Endodermal cell (in vitro differentiated cells): ENCODE measurements at regions not wholly inside any gene's neighbourhood (a gene's known extent, or its start where the extent isn't known, plus 50 kb on each side); places are given as distances from the start of the nearest gene placed in this dataset.
"Not testable (repeated sequence)": the region's sequence is repeated elsewhere in the genome, so short reads cannot be mapped to it uniquely, and the experiment has no call there.

Source experiments
- DNase-seq: peaks from one replicate; pipeline ENCODE4 v3.0.0-alpha.2; 2017
- H3K27ac ChIP-seq: 2 replicates; pipeline ENCODE4 v1.5.1; 2013; ENCODE audit warnings: mild to moderate bottlenecking, low read depth, low read length, moderate library complexity
- H3K27me3 ChIP-seq: 2 replicates; pipeline ENCODE4 v1.6.1; 2013; ENCODE audit warnings: mild to moderate bottlenecking, low read length, moderate library complexity; ENCODE audit not compliant: insufficient read depth, control insufficient read depth, poor library complexity, severe bottlenecking
- H3K36me3 ChIP-seq: 2 replicates; pipeline ENCODE4 v1.7.0; 2013; ENCODE audit warnings: mild to moderate bottlenecking, low read length, moderate library complexity; ENCODE audit not compliant: control insufficient read depth, insufficient read depth
- H3K4me1 ChIP-seq: one replicate; pipeline ENCODE4 v1.7.0; 2013; ENCODE audit warnings: low read length; ENCODE audit not compliant: control insufficient read depth, insufficient read depth
- H3K4me3 ChIP-seq: 2 replicates; pipeline ENCODE4 v1.5.1; 2013; ENCODE audit warnings: mild to moderate bottlenecking, low read length, moderate library complexity
- H3K9ac ChIP-seq: 2 replicates; pipeline ENCODE4 v1.6.1; 2013; ENCODE audit warnings: mild to moderate bottlenecking, low read length, moderate library complexity; ENCODE audit not compliant: poor library complexity, severe bottlenecking; ENCODE audit errors: extremely low read depth
- H3K9me3 ChIP-seq: 2 replicates; pipeline ENCODE4 v1.6.1; 2013; ENCODE audit warnings: mild to moderate bottlenecking, low read length, moderate library complexity; ENCODE audit not compliant: control insufficient read depth
- H3K27ac Mint-ChIP-seq: 2 replicates; pipeline ENCODE4 v1.8.0; 2020; ENCODE audit warnings: mixed read lengths
- H3K27me3 Mint-ChIP-seq: 2 replicates; pipeline ENCODE4 v1.8.0; 2021; ENCODE audit warnings: mild to moderate bottlenecking, mixed read lengths; ENCODE audit not compliant: insufficient read depth
- H3K36me3 Mint-ChIP-seq: 2 replicates; pipeline ENCODE4 v1.8.0; 2020; ENCODE audit warnings: low read depth, mixed read lengths
- H3K4me1 Mint-ChIP-seq: 2 replicates; pipeline ENCODE4 v1.8.0; 2020; ENCODE audit warnings: mixed read lengths
- H3K4me3 Mint-ChIP-seq: 2 replicates; pipeline ENCODE4 v1.8.0; 2020; ENCODE audit warnings: mild to moderate bottlenecking, moderate library complexity, mixed read lengths
- H3K9me3 Mint-ChIP-seq: 2 replicates; pipeline ENCODE4 v1.8.0; 2020; ENCODE audit warnings: mild to moderate bottlenecking, mixed read lengths
- WGBS, 2 experiments: methylation state at CpG; one replicate each; pipeline versions ENCODE4 v1.1.5 to v1.1.7; 2013; ENCODE audit warnings: missing lambda C conversion rate in 2 of 2, mixed read lengths in 1 of 2; ENCODE audit not compliant: insufficient coverage in 1 of 2, insufficient read length in 1 of 2; 5-methylcytosine and 5-hydroxymethylcytosine counted together
- TF ChIP-seq, protein P1 (sequence below): fragments of 200-600 bp; sonication (generic); conservative IDR thresholded peaks from 2 replicates; pipeline ENCODE4 v1.5.0; 2021; ENCODE audit warnings: antibody characterized with exemption, mild to moderate bottlenecking

DNA sequence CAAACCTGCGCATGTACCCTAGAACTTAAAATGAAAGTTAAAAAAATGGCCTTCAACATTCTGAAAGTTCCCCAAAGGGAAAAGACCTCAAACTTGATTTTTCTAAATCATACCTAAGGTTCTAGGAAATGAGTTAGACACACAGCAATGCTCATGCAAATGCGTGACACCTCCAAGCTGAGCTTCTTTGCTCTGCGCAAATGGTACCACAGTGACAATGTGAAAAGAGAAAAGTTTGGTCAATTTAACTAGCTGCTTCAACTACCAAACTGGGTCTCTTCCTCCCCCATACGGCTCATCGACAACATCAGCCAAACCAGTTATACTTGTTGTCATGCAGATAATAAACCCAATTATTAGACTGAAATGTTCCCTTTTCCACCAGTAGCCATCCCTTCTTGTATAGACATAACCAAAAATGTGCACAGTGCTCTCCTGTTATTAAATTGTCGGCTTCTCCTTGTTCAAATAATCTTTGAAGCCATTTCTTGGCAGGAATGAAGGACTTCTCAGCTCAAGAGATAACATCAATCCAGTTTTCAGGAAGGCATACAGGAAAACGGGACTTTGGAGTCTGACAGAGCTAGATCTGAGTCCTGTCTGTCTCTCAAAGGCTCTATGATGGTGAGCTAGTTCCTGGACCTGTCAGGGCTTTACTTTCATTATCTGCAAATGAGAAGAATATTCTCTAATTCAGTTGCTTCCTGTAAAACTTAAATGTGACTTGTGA, 185.6 kb upstream of the NR3C1 start:
- H3K4me3 Mint-ChIP-seq, result no peak overlapping the region
- no peaks in the 10 kb centered on the region for H3K27me3 ChIP-seq
- H3K36me3 Mint-ChIP-seq, result no peaks in the 10 kb centered on the region
- no peaks in the 10 kb centered on the region for H3K4me1 ChIP-seq
- no peaks in the 10 kb centered on the region for H3K27me3 Mint-ChIP-seq
- H3K27ac Mint-ChIP-seq, result no peak overlapping the region
- H3K9ac ChIP-seq, result no peak overlapping the region
- TF ChIP-seq, protein P1, sequence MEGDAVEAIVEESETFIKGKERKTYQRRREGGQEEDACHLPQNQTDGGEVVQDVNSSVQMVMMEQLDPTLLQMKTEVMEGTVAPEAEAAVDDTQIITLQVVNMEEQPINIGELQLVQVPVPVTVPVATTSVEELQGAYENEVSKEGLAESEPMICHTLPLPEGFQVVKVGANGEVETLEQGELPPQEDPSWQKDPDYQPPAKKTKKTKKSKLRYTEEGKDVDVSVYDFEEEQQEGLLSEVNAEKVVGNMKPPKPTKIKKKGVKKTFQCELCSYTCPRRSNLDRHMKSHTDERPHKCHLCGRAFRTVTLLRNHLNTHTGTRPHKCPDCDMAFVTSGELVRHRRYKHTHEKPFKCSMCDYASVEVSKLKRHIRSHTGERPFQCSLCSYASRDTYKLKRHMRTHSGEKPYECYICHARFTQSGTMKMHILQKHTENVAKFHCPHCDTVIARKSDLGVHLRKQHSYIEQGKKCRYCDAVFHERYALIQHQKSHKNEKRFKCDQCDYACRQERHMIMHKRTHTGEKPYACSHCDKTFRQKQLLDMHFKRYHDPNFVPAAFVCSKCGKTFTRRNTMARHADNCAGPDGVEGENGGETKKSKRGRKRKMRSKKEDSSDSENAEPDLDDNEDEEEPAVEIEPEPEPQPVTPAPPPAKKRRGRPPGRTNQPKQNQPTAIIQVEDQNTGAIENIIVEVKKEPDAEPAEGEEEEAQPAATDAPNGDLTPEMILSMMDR, result no peak
- no peaks in the 10 kb centered on the region for H3K36me3 ChIP-seq
- 93 to 95% methylated on average over 6 to 7 of the region's 7 CpGs for WGBS, 2 experiments
- H3K4me1 Mint-ChIP-seq, result peaks cover 5% of the 10 kb centered on the region
- no peak overlapping the region for H3K4me3 ChIP-seq
- H3K9me3 ChIP-seq, result no peaks in the 10 kb centered on the region
- no peak overlapping the region for H3K27ac ChIP-seq
- DNase-seq, result no peak
- no peaks in the 10 kb centered on the region for H3K9me3 Mint-ChIP-seq

GRCh38 chr5:143588121-143588520, 184.6 kb upstream of the NR3C1 start:
- H3K9ac ChIP-seq, H3K27me3 ChIP-seq, H3K36me3 ChIP-seq, DNase-seq, H3K27ac Mint-ChIP-seq, H3K4me1 Mint-ChIP-seq, H3K4me3 Mint-ChIP-seq, H3K9me3 Mint-ChIP-seq, H3K9me3 ChIP-seq, H3K4me3 ChIP-seq, H3K27ac ChIP-seq, H3K4me1 ChIP-seq, H3K27me3 Mint-ChIP-seq, H3K36me3 Mint-ChIP-seq: not testable (repeated sequence)
- 89 to 92% methylated on average over 2 to 3 of the region's 3 CpGs for WGBS, 2 experiments

- WGBS, 2 experiments, result 94% methylated on average over 1 of the region's 1 CpG; no CpG with 5 or more reads in 1 of the 2 experiments
These were observed 183.4 kb upstream of the NR3C1 start for GRCh38 chr5:143586781-143587362.

More at GRCh38 chr5:143586781-143587362, 183.4 kb upstream of the NR3C1 start:
- H3K4me1 ChIP-seq, result no peaks in the 10 kb centered on the region
- no peak overlapping the region for H3K4me3 ChIP-seq
- H3K4me1 Mint-ChIP-seq, result peaks cover 4% of the 10 kb centered on the region
- TF ChIP-seq, protein P1, result no peak
- no peak overlapping the region for H3K9ac ChIP-seq
- no peak overlapping the region for H3K27ac Mint-ChIP-seq
- no peaks in the 10 kb centered on the region for H3K36me3 Mint-ChIP-seq
- H3K27ac ChIP-seq, result no peak overlapping the region
- no peaks in the 10 kb centered on the region for H3K36me3 ChIP-seq
- DNase-seq, result no peak
- no peaks in the 10 kb centered on the region for H3K27me3 ChIP-seq
- H3K9me3 ChIP-seq, result no peaks in the 10 kb centered on the region
- H3K4me3 Mint-ChIP-seq, result no peak overlapping the region
- H3K27me3 Mint-ChIP-seq, result no peaks in the 10 kb centered on the region
- no peaks in the 10 kb centered on the region for H3K9me3 Mint-ChIP-seq
